ENCODE measurements at regions not wholly inside any gene's neighbourhood (a gene's known extent, or its start where the extent isn't known, plus 50 kb on each side); places are given as distances from the start of the nearest gene placed in this dataset.

- TF ChIP-seq, protein P1, sequence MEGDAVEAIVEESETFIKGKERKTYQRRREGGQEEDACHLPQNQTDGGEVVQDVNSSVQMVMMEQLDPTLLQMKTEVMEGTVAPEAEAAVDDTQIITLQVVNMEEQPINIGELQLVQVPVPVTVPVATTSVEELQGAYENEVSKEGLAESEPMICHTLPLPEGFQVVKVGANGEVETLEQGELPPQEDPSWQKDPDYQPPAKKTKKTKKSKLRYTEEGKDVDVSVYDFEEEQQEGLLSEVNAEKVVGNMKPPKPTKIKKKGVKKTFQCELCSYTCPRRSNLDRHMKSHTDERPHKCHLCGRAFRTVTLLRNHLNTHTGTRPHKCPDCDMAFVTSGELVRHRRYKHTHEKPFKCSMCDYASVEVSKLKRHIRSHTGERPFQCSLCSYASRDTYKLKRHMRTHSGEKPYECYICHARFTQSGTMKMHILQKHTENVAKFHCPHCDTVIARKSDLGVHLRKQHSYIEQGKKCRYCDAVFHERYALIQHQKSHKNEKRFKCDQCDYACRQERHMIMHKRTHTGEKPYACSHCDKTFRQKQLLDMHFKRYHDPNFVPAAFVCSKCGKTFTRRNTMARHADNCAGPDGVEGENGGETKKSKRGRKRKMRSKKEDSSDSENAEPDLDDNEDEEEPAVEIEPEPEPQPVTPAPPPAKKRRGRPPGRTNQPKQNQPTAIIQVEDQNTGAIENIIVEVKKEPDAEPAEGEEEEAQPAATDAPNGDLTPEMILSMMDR (conservative IDR thresholded peaks at IDR 0.05) = no peak
- no peak for TF ChIP-seq ZFX (IDR thresholded peaks at IDR 0.05)
These were observed 184.5 kb upstream of the LRP1B start for GRCh38 chr2:142315346-142315745.

All from C4-2B (cell line).